ENCODE measurements at regions not wholly inside any gene's neighbourhood (a gene's known extent, or its start where the extent isn't known, plus 50 kb on each side); places are given as distances from the start of the nearest gene placed in this dataset.
"Not testable (repeated sequence)": the region's sequence is repeated elsewhere in the genome, so short reads cannot be mapped to it uniquely, and the experiment has no call there.

DNA sequence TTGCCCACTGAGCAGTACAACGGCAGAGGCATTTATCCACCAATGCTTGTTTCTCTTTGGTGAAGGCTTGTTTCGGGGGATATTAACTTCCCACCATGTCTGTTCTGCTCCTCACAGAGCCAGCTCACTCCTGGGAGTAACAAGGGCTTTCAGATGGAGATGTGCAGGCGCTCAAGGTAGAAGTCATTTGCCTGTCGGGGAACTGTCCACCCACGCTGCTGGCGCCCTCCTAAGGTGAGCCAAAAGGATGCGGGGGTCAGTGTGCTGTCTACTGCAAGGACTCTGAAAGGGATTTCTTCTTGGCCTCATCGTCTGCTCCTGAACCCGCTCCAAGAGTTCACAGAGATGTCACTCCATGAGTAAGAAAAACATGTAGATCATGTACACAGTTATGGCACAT, 57.0 kb upstream of the CYRIA start:
- no peaks in the 10 kb centered on the region for H3K36me3 ChIP-seq (ENCODE audit: control insufficient read depth in 2 of 2, insufficient read depth in 1 of 2, low read length in 2 of 2)
- H3K4me1 ChIP-seq (ENCODE audit: control insufficient read depth, insufficient read depth, low read length): no peaks in the 10 kb centered on the region
- TF ChIP-seq ZNF350 (tag by site-specific recombination; IDR thresholded peaks at IDR 0.05): no peak
- no peak for TF ChIP-seq ZNF785 (tag by site-specific recombination; IDR thresholded peaks at IDR 0.05)
- no peak for TF ChIP-seq GLIS1 (tag by site-specific recombination; IDR thresholded peaks at IDR 0.05)
- no peak for TF ChIP-seq ZNF623 (tag by site-specific recombination; IDR thresholded peaks at IDR 0.05)
- no peak for TF ChIP-seq KLF10 (tag by site-specific recombination; IDR thresholded peaks at IDR 0.05)
- no peak for TF ChIP-seq ELK4 (IDR thresholded peaks at IDR 0.05; ENCODE audit: borderline replicate concordance, low read depth, low read length)
- TF ChIP-seq ZNF558 (tag by site-specific recombination; IDR thresholded peaks at IDR 0.05): no peak
- TF ChIP-seq, protein P1, sequence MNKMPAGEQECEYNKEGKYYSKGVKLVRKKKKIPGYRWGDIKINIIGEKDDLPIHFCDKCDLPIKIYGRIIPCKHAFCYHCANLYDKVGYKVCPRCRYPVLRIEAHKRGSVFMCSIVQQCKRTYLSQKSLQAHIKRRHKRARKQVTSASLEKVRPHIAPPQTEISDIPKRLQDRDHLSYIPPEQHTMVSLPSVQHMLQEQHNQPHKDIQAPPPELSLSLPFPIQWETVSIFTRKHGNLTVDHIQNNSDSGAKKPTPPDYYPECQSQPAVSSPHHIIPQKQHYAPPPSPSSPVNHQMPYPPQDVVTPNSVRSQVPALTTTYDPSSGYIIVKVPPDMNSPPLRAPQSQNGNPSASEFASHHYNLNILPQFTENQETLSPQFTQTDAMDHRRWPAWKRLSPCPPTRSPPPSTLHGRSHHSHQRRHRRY (tag by site-specific recombination; IDR thresholded peaks at IDR 0.05): no peak
- TF ChIP-seq ZNF571 (tag by site-specific recombination; IDR thresholded peaks at IDR 0.05): no peak
- TF ChIP-seq ZFHX2 (tag by site-specific recombination; conservative IDR thresholded peaks at IDR 0.05): no peak
- TF ChIP-seq ZNF473 (tag by site-specific recombination; IDR thresholded peaks at IDR 0.05): no peak
- no peak for TF ChIP-seq ZNF707 (tag by site-specific recombination; IDR thresholded peaks at IDR 0.05)
- no peak for TF ChIP-seq INSM2 (tag by site-specific recombination; IDR thresholded peaks at IDR 0.05)
- no peak for TF ChIP-seq ZNF677 (tag by site-specific recombination; IDR thresholded peaks at IDR 0.05)
- TF ChIP-seq ZBTB1 (tag by site-specific recombination; IDR thresholded peaks at IDR 0.05): no peak
- TF ChIP-seq BCL11A (tag by site-specific recombination; IDR thresholded peaks at IDR 0.05; ENCODE audit: low read depth): no peak
- no peak for TF ChIP-seq SCRT2 (tag by site-specific recombination; IDR thresholded peaks at IDR 0.05)
- no peak for TF ChIP-seq ZNF19 (tag by site-specific recombination; IDR thresholded peaks at IDR 0.05; ENCODE audit: low read depth)
- no peak for TF ChIP-seq BCL6B (tag by site-specific recombination; IDR thresholded peaks at IDR 0.05)
- no peak for TF ChIP-seq ZNF423 (tag by site-specific recombination; IDR thresholded peaks at IDR 0.05)
- ChIA-PET POLR2A (no interaction called here), CTCF (interaction anchor here (1.0 kb wide), 1 partner anchor 13 kb away, joined by 3 read pairs; no protein-coding TSS in a partner anchor)
- H3K4me3 ChIP-seq (ENCODE audit: low read depth, low read length): no peak overlapping the region
- H3K9me3 ChIP-seq (ENCODE audit: control insufficient read depth, insufficient read depth, low read depth, low read length): no peaks in the 10 kb centered on the region
- no peak overlapping the region for H3K27ac ChIP-seq (ENCODE audit: extremely low read depth, low read depth, low read length)

- Histone ChIP-seq H3K27ac (ENCODE audit: extremely low read depth, low read depth, low read length) (no peak overlapping the region), H3K4me1 (ENCODE audit: control insufficient read depth, insufficient read depth, low read length) (no peaks in the 10 kb centered on the region), H3K36me3 (ENCODE audit: control insufficient read depth in 2 of 2, insufficient read depth in 1 of 2, low read length in 2 of 2) (no peaks in the 10 kb centered on the region), H3K4me3 (ENCODE audit: low read depth, low read length) (no peak overlapping the region), H3K9me3 (ENCODE audit: control insufficient read depth, insufficient read depth, low read depth, low read length) (no peaks in the 10 kb centered on the region)
- no peak for TF ChIP-seq ZNF560 (tag by site-specific recombination; IDR thresholded peaks at IDR 0.05; ENCODE audit: borderline replicate concordance)
- POLR2A ChIA-PET: no interaction called here
- CTCF ChIA-PET: interaction anchor here (0.6 to 1.0 kb wide), 2 partner anchors 14 to 104 kb away, joined by 3 to 5 read pairs; no protein-coding TSS in a partner anchor
Observed at GRCh38 chr2:16722126-16722525, 56.5 kb upstream of the CYRIA start.

DNA sequence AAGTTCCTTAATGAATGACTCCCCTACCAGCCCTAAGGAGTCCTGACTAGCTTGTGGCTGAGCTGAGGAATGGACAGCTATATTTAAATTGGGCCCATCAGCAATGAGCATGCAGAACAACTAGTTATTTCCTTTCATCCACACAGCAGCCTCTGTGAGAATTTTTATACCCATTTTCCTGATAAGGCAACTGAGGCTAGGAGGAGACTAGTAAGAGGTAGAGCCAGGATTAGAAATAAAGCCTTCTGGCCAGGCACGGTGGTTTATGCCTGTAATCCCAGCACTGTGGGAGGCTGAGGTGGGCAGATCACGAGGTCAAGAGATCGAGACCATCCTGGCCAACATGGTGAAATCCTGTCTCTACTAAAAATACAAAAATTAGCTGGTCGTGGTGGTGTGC, 55.9 kb upstream of the CYRIA start:
- H3K9me3 ChIP-seq (ENCODE audit: control insufficient read depth, insufficient read depth, low read depth, low read length); POLR2A ChIA-PET; H3K27ac ChIP-seq (ENCODE audit: extremely low read depth, low read depth, low read length); H3K36me3 ChIP-seq (ENCODE audit: control insufficient read depth in 2 of 2, insufficient read depth in 1 of 2, low read length in 2 of 2); H3K4me3 ChIP-seq (ENCODE audit: low read depth, low read length); H3K4me1 ChIP-seq (ENCODE audit: control insufficient read depth, insufficient read depth, low read length): not testable (repeated sequence)
- CTCF ChIA-PET: interaction anchor here (1.0 kb wide), 1 partner anchor 14 kb away, joined by 3 read pairs; no protein-coding TSS in a partner anchor

DNA sequence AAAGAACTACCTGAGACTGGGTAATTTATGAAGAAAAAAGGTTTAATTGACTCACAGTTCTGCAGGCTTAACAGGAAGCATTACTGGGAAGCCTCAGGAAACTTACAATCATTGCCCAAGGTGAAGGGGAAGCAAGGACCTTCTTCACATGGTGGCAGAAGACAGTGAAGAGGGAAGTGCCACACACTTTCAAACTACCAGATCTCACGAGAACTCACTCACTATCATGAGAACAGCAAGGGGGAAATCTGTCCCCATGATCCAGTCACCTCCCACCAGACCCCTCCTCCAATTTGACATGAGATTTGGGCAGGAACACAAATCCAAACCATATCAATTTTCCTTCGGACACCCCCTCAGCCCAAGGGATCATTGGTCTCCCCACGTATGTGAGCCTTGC, 55.1 kb upstream of the CYRIA start:
- H3K4me3 ChIP-seq (ENCODE audit: low read depth, low read length); H3K36me3 ChIP-seq (ENCODE audit: control insufficient read depth in 2 of 2, insufficient read depth in 1 of 2, low read length in 2 of 2); H3K27ac ChIP-seq (ENCODE audit: extremely low read depth, low read depth, low read length); H3K4me1 ChIP-seq (ENCODE audit: control insufficient read depth, insufficient read depth, low read length); H3K9me3 ChIP-seq (ENCODE audit: control insufficient read depth, insufficient read depth, low read depth, low read length); POLR2A ChIA-PET; CTCF ChIA-PET: not testable (repeated sequence)
